ENCODE measurements at regions not wholly inside any gene's neighbourhood (a gene's known extent, or its start where the extent isn't known, plus 50 kb on each side); places are given as distances from the start of the nearest gene placed in this dataset.

DNA sequence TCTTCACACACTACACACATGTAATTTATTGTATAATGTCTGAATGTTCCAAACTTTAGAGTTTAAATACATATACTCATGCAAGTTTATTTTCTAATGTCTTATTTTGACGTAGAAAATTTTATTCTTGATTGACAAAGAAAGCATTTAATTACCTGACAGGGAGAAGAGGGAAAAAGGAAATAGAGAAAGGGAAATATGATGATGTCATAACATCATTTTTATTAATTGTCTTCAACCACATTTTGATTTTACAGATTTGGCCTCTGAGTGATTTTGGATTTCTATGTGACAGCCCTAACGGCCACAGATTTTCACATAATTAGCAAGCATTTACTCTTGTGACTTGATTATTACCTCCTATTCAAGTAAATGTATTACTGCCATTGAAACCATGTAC is 106.1 kb upstream of the FSTL4 start:
- POLR2A ChIA-PET (ENCODE audit: partially characterized antibody): no interaction called here

More for the DNA sequence above, 106.1 kb upstream of the FSTL4 start:
- DNase-seq (ENCODE audit: low read depth in 1 of 2, low spot score in 2 of 2) (no peak), FAIRE-seq (no peak)
- no peak overlapping the region for H2BK120ac ChIP-seq (replicated peaks; ENCODE audit: low read depth, low read length)
- H3K23ac ChIP-seq (ENCODE audit: insufficient read length): no peak overlapping the region
- H4K5ac ChIP-seq (ENCODE audit: insufficient read length, low read depth, low read length): no peak overlapping the region
- H2AFZ ChIP-seq (ENCODE audit: low read length): no peak overlapping the region
- H2BK5ac ChIP-seq (ENCODE audit: low read depth, low read length): no peak overlapping the region
- no peak overlapping the region for H3K4me2 ChIP-seq (ENCODE audit: insufficient read depth in 1 of 2, low read depth in 2 of 2, low read length in 2 of 2)
- no peak overlapping the region for H4K8ac ChIP-seq (ENCODE audit: extremely low read depth, insufficient read depth, low read length)
- no peak overlapping the region for H3K9ac ChIP-seq (replicated peaks in 1 of 4; ENCODE audit: extremely low read depth in 1 of 4, low read depth in 3 of 4, low read length in 3 of 4)
- H4K20me1 ChIP-seq (replicated peaks in 1 of 2; ENCODE audit: control insufficient read depth in 1 of 2, insufficient read depth in 2 of 2, low read length in 2 of 2): no peaks in the 10 kb centered on the region
- no peak overlapping the region for H2BK12ac ChIP-seq (ENCODE audit: low read depth, low read length)
- H3K36me3 ChIP-seq (ENCODE audit: control insufficient read depth in 2 of 4, insufficient read depth in 4 of 4, low read length in 3 of 4): no peaks in the 10 kb centered on the region
- H3K79me2 ChIP-seq (ENCODE audit: control insufficient read depth in 1 of 2, insufficient read depth in 2 of 2, low read length in 2 of 2): no peaks in the 10 kb centered on the region
- H3K27me3 ChIP-seq (replicated peaks in 1 of 4; ENCODE audit: control insufficient read depth in 3 of 4, extremely low read depth in 1 of 4, insufficient read depth in 3 of 4, low read length in 3 of 4): no peaks in the 10 kb centered on the region; a peak in 1 of 7 replicates
- H3K4me1 ChIP-seq (replicated peaks in 1 of 4; ENCODE audit: control insufficient read depth in 3 of 4, insufficient read depth in 4 of 4, low read length in 3 of 4): no peaks in the 10 kb centered on the region
- no peak overlapping the region for H2BK15ac ChIP-seq (ENCODE audit: low read length)
- no peak overlapping the region for H4K91ac ChIP-seq (replicated peaks; ENCODE audit: insufficient read length, low read length)
- H3K79me1 ChIP-seq (ENCODE audit: low read depth, low read length): no peaks in the 10 kb centered on the region
- H2AK5ac ChIP-seq (ENCODE audit: low read depth, low read length): no peak overlapping the region
- CTCF ChIA-PET (ENCODE audit: partially characterized antibody): no interaction called here
- no peak overlapping the region for H3K4ac ChIP-seq (replicated peaks; ENCODE audit: insufficient read length, low read depth, low read length)
- no peak overlapping the region for H2BK20ac ChIP-seq (ENCODE audit: low read length)
- TF ChIP-seq HDAC2 (IDR thresholded peaks at IDR 0.05; ENCODE audit: borderline replicate concordance in 1 of 2, low read depth in 2 of 2, low read length in 2 of 2) (no peak), SIRT6 (IDR thresholded peaks at IDR 0.05; ENCODE audit: low read length) (no peak), EP300 (IDR thresholded peaks at IDR 0.05; ENCODE audit: borderline replicate concordance in 1 of 2, low read depth in 2 of 2, low read length in 2 of 2) (no peak), FOSL1 (IDR thresholded peaks at IDR 0.05; ENCODE audit: insufficient read depth, low read depth, low read length) (no peak)
- TF ChIP-seq, protein P1, sequence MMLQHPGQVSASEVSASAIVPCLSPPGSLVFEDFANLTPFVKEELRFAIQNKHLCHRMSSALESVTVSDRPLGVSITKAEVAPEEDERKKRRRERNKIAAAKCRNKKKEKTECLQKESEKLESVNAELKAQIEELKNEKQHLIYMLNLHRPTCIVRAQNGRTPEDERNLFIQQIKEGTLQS (IDR thresholded peaks at IDR 0.05; ENCODE audit: insufficient read depth, low read depth, low read length): no peak
- no peak overlapping the region for H3K27ac ChIP-seq (ENCODE audit: low read depth, low read length)
- H3K18ac ChIP-seq (ENCODE audit: extremely low read depth, low read length): no peak overlapping the region
- no peak overlapping the region for H3K56ac ChIP-seq (replicated peaks; ENCODE audit: insufficient read length, low read depth, low read length)
- 70% methylated on average over 2 of the region's 2 CpGs; no CpG with 5 or more reads in 1 of the 2 experiments for whole genome bisulfite sequencing, 2 experiments (ENCODE audit: extremely low coverage in 1 of 2, insufficient coverage in 1 of 2, insufficient read length in 1 of 2, insufficient replicate concordance in 2 of 2, low coverage in 1 of 2, low lambda C conversion rate in 2 of 2, missing lambda C conversion rate in 1 of 2)
- peaks cover 2 to 7% of the 10 kb centered on the region in 2 experiments; a peak in 3 of 4 replicates for H3K9me3 ChIP-seq (ENCODE audit: insufficient read depth in 2 of 2, low read depth in 1 of 2, low read length in 1 of 2)
- H3K14ac ChIP-seq (ENCODE audit: insufficient read length): no peak overlapping the region
- H3K4me3 ChIP-seq (ENCODE audit: extremely low read depth in 1 of 4, insufficient read depth in 2 of 4, low read depth in 3 of 4, low read length in 4 of 4): no peak overlapping the region
- H3K23me2 ChIP-seq (ENCODE audit: low read depth, low read length): no peaks in the 10 kb centered on the region
